ENCODE measurements at regions not wholly inside any gene's neighbourhood (a gene's known extent, or its start where the extent isn't known, plus 50 kb on each side); places are given as distances from the start of the nearest gene placed in this dataset.

- no peak for TF ChIP-seq POLR2A (IDR thresholded peaks at IDR 0.05)
- TF ChIP-seq CTCF (IDR thresholded peaks at IDR 0.05): no peak
These were observed 455.9 kb upstream of the KLF4 start for GRCh38 chr9:107945493-107945892.
